WTC11 (cell line): ENCODE measurements at regions not wholly inside any gene's neighbourhood (a gene's known extent, or its start where the extent isn't known, plus 50 kb on each side); places are given as distances from the start of the nearest gene placed in this dataset.
"Not testable (repeated sequence)": the region's sequence is repeated elsewhere in the genome, so short reads cannot be mapped to it uniquely, and the experiment has no call there.

Source experiments
- ATAC-seq: fragments of 200-7000 bp; cut with Tn5 transposase; 2 replicates; pipeline ENCODE4 v1.10.0; 2021; ENCODE audit warnings: mild to moderate bottlenecking, moderate library complexity
- CTCF ChIA-PET: fragments of 300-600 bp; sonication (Branson Sonifier 250); formaldehyde crosslinking; loops from one replicate; lab custom pipeline; 2021; ENCODE audit warnings: antibody characterized with exemption; lab: Charles Lee
- POLR2A ChIA-PET: fragments of 350-600 bp; sonication (Branson Sonifier 250); formaldehyde crosslinking; loops from one replicate; lab custom pipeline; 2021; ENCODE audit warnings: antibody characterized with exemption; lab: Charles Lee
- DNase-seq: peaks from one replicate; pipeline ENCODE4 v3.0.0; 2021; ENCODE audit warnings: low spot score
- H3K27ac Mint-ChIP-seq: 2 replicates; pipeline ENCODE4 v1.8.0; 2021; ENCODE audit warnings: mixed read lengths
- H3K27me3 Mint-ChIP-seq: 2 replicates; pipeline ENCODE4 v1.8.0; 2021; ENCODE audit warnings: low read depth, mild to moderate bottlenecking, moderate library complexity, mixed read lengths
- H3K36me3 Mint-ChIP-seq: 2 replicates; pipeline ENCODE4 v1.8.0; 2021; ENCODE audit warnings: mixed read lengths
- H3K4me1 Mint-ChIP-seq: 2 replicates; pipeline ENCODE4 v1.8.0; 2022; ENCODE audit warnings: mixed read lengths
- H3K4me3 Mint-ChIP-seq: 2 replicates; pipeline ENCODE4 v1.8.0; 2021; ENCODE audit warnings: mild to moderate bottlenecking, moderate library complexity, mixed read lengths
- H3K9me3 Mint-ChIP-seq: 2 replicates; pipeline ENCODE4 v1.8.0; 2021; ENCODE audit warnings: mixed read lengths
- ATF3 ChIP-seq: sonication (generic); formaldehyde crosslinking; conservative IDR thresholded peaks from 2 replicates; pipeline ENCODE4 v1.8.1; 2022; ENCODE audit warnings: mild to moderate bottlenecking, missing genetic modification reagents
- CBFB ChIP-seq: sonication (generic); formaldehyde crosslinking; IDR thresholded peaks from 2 replicates; pipeline ENCODE4 v1.8.1; 2022; ENCODE audit warnings: mild to moderate bottlenecking, low read depth, missing genetic modification reagents
- CREB1 ChIP-seq: sonication (generic); formaldehyde crosslinking; IDR thresholded peaks from 2 replicates; pipeline ENCODE4 v1.8.0; 2023; ENCODE audit warnings: mild to moderate bottlenecking, missing genetic modification reagents
- EMX1 ChIP-seq: fragments of 250-450 bp; sonication (Bioruptor Pico); IDR thresholded peaks from 2 replicates; pipeline ENCODE4 v1.8.0; 2021; ENCODE audit warnings: mild to moderate bottlenecking
- IRF2 ChIP-seq: sonication (generic); formaldehyde crosslinking; IDR thresholded peaks from 2 replicates; pipeline ENCODE4 v1.8.0; 2022; ENCODE audit warnings: low read depth, missing genetic modification reagents, borderline replicate concordance
- KAT7 ChIP-seq: sonication (generic); formaldehyde crosslinking; IDR thresholded peaks from 2 replicates; pipeline ENCODE4 v1.8.1; 2023; ENCODE audit warnings: missing genetic modification reagents, mild to moderate bottlenecking, borderline replicate concordance
- MXD4 ChIP-seq: fragments of 250-450 bp; sonication (Bioruptor Pico); IDR thresholded peaks from 2 replicates; pipeline ENCODE4 v1.8.0; 2021; ENCODE audit warnings: mild to moderate bottlenecking, moderate library complexity, borderline replicate concordance
- MYBL2 ChIP-seq: sonication (generic); formaldehyde crosslinking; IDR thresholded peaks from 2 replicates; pipeline ENCODE4 v1.8.1; 2023; ENCODE audit warnings: mild to moderate bottlenecking, moderate library complexity, missing genetic modification reagents
- NFYB ChIP-seq: sonication (generic); formaldehyde crosslinking; conservative IDR thresholded peaks from 2 replicates; pipeline ENCODE4 v1.8.0; 2022; ENCODE audit warnings: low read depth, missing genetic modification reagents
- RORB ChIP-seq: fragments of 250-450 bp; sonication (Bioruptor Pico); IDR thresholded peaks from 2 replicates; pipeline ENCODE4 v1.9.0; 2021; ENCODE audit warnings: mild to moderate bottlenecking
- SMAD3 ChIP-seq: sonication (generic); formaldehyde crosslinking; IDR thresholded peaks from 2 replicates; pipeline ENCODE4 v1.8.0; 2022; ENCODE audit warnings: missing genetic modification reagents, mild to moderate bottlenecking, borderline replicate concordance
- TCF7 ChIP-seq: sonication (generic); formaldehyde crosslinking; IDR thresholded peaks from 2 replicates; pipeline ENCODE4 v1.8.0; 2022; ENCODE audit warnings: mild to moderate bottlenecking, low read depth, missing genetic modification reagents, moderate library complexity
- USF2 ChIP-seq: sonication (generic); formaldehyde crosslinking; IDR thresholded peaks from 2 replicates; pipeline ENCODE4 v1.8.1; 2023; ENCODE audit warnings: mild to moderate bottlenecking, missing genetic modification reagents, moderate library complexity
- ZNF219 ChIP-seq: sonication (generic); formaldehyde crosslinking; IDR thresholded peaks from 2 replicates; pipeline ENCODE4 v1.8.0; 2023; ENCODE audit warnings: missing genetic modification reagents, mild to moderate bottlenecking, borderline replicate concordance
- ZNF317 ChIP-seq: sonication (generic); formaldehyde crosslinking; IDR thresholded peaks from 2 replicates; pipeline ENCODE4 v1.8.1; 2023; ENCODE audit warnings: low read depth, mild to moderate bottlenecking, moderate library complexity, missing genetic modification reagents, borderline replicate concordance
- ZNF423 ChIP-seq: fragments of 250-450 bp; sonication (Bioruptor Pico); IDR thresholded peaks from 2 replicates; pipeline ENCODE4 v2.1.2; 2022; ENCODE audit warnings: mild to moderate bottlenecking, moderate library complexity
- TF ChIP-seq, protein P1 (sequence below): sonication (generic); formaldehyde crosslinking; IDR thresholded peaks from 2 replicates; pipeline ENCODE4 v1.8.0; 2022; ENCODE audit warnings: mild to moderate bottlenecking, missing genetic modification reagents
- TF ChIP-seq, protein P2 (sequence below): sonication (generic); formaldehyde crosslinking; conservative IDR thresholded peaks from 2 replicates; pipeline ENCODE4 v1.8.1; 2023; ENCODE audit warnings: mild to moderate bottlenecking, low read depth, missing genetic modification reagents, moderate library complexity

DNA sequence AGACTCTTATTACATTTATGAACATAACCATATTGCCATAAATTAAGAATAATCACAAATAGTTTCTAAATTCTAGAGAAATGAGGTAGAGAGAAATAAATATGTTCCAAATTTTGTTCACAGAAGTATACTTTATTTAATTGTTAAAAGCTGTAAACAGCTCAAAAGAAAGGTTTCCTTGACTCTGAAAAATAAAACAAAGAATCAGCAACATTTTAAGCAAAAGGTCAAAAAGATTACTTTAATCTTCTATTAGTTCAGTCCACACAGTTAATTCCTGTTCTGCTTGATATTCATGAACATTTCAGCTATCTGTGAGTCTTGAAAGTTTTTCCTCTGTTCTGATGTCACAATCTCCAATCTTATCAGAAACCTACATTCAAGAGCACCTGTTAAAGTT is 197.9 kb downstream of the GJA1 start (continued):
- TF ChIP-seq, protein P1, sequence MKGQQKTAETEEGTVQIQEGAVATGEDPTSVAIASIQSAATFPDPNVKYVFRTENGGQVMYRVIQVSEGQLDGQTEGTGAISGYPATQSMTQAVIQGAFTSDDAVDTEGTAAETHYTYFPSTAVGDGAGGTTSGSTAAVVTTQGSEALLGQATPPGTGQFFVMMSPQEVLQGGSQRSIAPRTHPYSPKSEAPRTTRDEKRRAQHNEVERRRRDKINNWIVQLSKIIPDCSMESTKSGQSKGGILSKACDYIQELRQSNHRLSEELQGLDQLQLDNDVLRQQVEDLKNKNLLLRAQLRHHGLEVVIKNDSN (CRISPR knock-in tag), result no peak
- TF ChIP-seq RORB (CRISPR knock-in tag), result no peak
- no peak for TF ChIP-seq ZNF219
- TF ChIP-seq, protein P2, sequence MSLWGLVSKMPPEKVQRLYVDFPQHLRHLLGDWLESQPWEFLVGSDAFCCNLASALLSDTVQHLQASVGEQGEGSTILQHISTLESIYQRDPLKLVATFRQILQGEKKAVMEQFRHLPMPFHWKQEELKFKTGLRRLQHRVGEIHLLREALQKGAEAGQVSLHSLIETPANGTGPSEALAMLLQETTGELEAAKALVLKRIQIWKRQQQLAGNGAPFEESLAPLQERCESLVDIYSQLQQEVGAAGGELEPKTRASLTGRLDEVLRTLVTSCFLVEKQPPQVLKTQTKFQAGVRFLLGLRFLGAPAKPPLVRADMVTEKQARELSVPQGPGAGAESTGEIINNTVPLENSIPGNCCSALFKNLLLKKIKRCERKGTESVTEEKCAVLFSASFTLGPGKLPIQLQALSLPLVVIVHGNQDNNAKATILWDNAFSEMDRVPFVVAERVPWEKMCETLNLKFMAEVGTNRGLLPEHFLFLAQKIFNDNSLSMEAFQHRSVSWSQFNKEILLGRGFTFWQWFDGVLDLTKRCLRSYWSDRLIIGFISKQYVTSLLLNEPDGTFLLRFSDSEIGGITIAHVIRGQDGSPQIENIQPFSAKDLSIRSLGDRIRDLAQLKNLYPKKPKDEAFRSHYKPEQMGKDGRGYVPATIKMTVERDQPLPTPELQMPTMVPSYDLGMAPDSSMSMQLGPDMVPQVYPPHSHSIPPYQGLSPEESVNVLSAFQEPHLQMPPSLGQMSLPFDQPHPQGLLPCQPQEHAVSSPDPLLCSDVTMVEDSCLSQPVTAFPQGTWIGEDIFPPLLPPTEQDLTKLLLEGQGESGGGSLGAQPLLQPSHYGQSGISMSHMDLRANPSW (CRISPR knock-in tag), result no peak
- no peak for TF ChIP-seq CREB1
- TF ChIP-seq, all 79 proteins: peak for 0

- Mint-ChIP-seq H3K9me3 (peaks cover 85% of the 10 kb centered on the region), H3K36me3 (peaks cover 78% of the 10 kb centered on the region)
- H3K27me3 Mint-ChIP-seq, H3K4me3 Mint-ChIP-seq, DNase-seq, CTCF ChIA-PET, POLR2A ChIA-PET, H3K27ac Mint-ChIP-seq, H3K4me1 Mint-ChIP-seq, ATAC-seq: not testable (repeated sequence)
These were observed 199.1 kb downstream of the GJA1 start for GRCh38 chr6:121634586-121634985.

DNA sequence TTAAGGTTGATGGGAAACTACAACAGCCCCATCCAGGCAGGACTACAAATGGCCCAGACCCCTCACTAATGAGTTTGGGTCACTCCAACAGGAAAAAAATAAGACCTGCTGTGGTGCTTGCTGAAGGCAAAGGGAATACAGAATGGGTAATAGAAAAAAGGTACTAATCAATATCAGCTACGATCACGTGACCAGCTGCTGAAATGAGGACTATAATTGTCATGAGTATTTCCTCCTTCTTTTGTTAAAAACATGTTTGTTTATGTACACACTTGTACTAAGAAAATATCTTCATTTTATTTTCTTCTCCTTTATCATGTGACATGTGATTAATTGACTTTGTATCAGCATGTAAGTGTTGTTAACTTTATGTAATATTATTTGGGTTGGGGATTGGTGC is 199.9 kb downstream of the GJA1 start:
- no peak overlapping the region for H3K27ac Mint-ChIP-seq
- TF ChIP-seq KAT7 (CRISPR knock-in tag), result no peak
- TF ChIP-seq MXD4 (CRISPR knock-in tag), result no peak
- no peak for TF ChIP-seq IRF2 (CRISPR knock-in tag)
- TF ChIP-seq SMAD3 (CRISPR knock-in tag), result no peak
- TF ChIP-seq ZNF317 (CRISPR knock-in tag), result no peak
- TF ChIP-seq TCF7 (CRISPR knock-in tag), result no peak
- no peak for TF ChIP-seq CBFB (CRISPR knock-in tag)
- no peak for TF ChIP-seq MYBL2 (CRISPR knock-in tag)
- TF ChIP-seq CREB1, result no peak
- no peak for TF ChIP-seq NFYB
- no peak for TF ChIP-seq ATF3 (CRISPR knock-in tag)
- TF ChIP-seq ZNF423 (CRISPR knock-in tag), result no peak
- no peak for TF ChIP-seq EMX1 (CRISPR knock-in tag)
- no peak for TF ChIP-seq USF2
- no peak overlapping the region for H3K4me3 Mint-ChIP-seq
- H3K9me3 Mint-ChIP-seq, result peaks cover 86% of the 10 kb centered on the region
- POLR2A ChIA-PET, result no interaction called here
- CTCF ChIA-PET, result no interaction called here
- peaks cover 77% of the 10 kb centered on the region for H3K36me3 Mint-ChIP-seq
- DNase-seq, result no peak
- no peak for ATAC-seq
- H3K4me1 Mint-ChIP-seq, result no peaks in the 10 kb centered on the region
- peaks cover 2% of the 10 kb centered on the region; the same call in 1 of the 2 replicates for H3K27me3 Mint-ChIP-seq

- H3K4me3 Mint-ChIP-seq, H3K27me3 Mint-ChIP-seq, H3K4me1 Mint-ChIP-seq, POLR2A ChIA-PET, DNase-seq, CTCF ChIA-PET, ATAC-seq, H3K27ac Mint-ChIP-seq: not testable (repeated sequence)
- Mint-ChIP-seq H3K36me3 (peaks cover 73% of the 10 kb centered on the region), H3K9me3 (peaks cover 82% of the 10 kb centered on the region)
These were observed 200.8 kb downstream of the GJA1 start for GRCh38 chr6:121636217-121636616.
